GM12874 (cell line): ENCODE measurements at regions not wholly inside any gene's neighbourhood (a gene's known extent, or its start where the extent isn't known, plus 50 kb on each side); places are given as distances from the start of the nearest gene placed in this dataset.

ENCODE experiments used
- TF ChIP-seq, protein P1 (sequence below): IDR thresholded peaks from 2 replicates; pipeline ENCODE4 v1.5.1; 2011; ENCODE audit warnings: low read depth, mild to moderate bottlenecking, control low read depth, low read length, moderate library complexity; ENCODE audit not compliant: insufficient read depth

DNA sequence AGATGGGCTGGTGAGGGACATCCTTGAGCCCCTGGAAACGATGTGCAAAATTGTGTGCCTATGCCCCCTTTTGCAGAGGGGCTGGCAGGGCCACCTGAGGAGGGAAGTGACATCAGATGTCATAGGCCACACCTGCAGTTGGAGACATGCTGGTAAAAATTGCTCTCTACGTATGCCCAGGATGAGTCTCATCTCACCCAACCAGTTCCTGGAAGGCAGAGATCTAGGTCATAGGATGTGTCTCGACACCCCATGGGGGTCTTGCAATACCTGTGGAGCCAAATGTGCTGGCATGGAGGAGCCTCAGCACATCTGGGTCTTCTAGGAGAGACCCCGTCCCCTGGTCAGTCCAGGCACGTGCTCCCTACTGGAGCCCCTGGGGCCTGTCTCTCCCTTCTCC, 96.5 kb upstream of the TLE3 start:
- TF ChIP-seq, protein P1, sequence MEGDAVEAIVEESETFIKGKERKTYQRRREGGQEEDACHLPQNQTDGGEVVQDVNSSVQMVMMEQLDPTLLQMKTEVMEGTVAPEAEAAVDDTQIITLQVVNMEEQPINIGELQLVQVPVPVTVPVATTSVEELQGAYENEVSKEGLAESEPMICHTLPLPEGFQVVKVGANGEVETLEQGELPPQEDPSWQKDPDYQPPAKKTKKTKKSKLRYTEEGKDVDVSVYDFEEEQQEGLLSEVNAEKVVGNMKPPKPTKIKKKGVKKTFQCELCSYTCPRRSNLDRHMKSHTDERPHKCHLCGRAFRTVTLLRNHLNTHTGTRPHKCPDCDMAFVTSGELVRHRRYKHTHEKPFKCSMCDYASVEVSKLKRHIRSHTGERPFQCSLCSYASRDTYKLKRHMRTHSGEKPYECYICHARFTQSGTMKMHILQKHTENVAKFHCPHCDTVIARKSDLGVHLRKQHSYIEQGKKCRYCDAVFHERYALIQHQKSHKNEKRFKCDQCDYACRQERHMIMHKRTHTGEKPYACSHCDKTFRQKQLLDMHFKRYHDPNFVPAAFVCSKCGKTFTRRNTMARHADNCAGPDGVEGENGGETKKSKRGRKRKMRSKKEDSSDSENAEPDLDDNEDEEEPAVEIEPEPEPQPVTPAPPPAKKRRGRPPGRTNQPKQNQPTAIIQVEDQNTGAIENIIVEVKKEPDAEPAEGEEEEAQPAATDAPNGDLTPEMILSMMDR = no peak

DNA sequence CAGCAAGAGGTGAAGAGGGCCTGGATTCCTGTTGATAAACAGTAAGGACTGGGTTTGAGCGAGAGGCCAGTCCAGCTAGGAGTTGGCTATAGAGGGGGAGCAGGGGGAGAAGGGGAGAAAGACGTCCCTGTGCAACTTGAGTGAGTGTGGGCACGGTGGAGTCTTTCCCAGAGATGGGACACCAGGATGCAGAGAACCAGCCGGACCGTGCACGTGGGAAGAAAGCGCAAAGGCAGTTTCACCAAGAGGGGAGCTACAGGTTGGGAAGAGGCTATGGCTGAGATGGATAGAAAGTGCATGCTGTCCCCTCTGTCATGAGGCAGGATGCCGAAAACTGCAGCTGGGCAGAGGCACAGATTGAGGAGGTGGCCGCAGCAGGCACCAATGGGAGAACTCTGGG, 96.0 kb upstream of the TLE3 start:
- TF ChIP-seq, protein P1 = no peak

DNA sequence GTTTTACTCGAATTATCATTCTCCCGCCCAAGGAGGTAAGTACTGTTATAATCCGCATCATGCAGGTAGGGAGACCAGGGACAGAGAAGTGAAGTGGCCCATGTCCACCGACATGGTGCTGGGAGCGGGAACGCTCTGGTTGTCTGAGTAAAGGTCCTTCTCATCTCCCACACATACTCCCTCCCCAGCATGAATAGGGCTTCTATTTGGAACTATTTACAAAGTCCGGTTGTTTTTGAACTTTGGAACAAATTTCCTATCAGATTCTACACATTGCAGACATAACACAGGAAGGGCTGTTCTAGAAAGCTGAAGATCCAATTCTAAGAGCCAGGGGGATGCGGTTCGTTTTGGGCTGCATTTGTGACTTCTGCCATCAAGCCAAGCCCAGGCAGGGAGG, 94.8 kb upstream of the TLE3 start:
- TF ChIP-seq, protein P1 = no peak

DNA sequence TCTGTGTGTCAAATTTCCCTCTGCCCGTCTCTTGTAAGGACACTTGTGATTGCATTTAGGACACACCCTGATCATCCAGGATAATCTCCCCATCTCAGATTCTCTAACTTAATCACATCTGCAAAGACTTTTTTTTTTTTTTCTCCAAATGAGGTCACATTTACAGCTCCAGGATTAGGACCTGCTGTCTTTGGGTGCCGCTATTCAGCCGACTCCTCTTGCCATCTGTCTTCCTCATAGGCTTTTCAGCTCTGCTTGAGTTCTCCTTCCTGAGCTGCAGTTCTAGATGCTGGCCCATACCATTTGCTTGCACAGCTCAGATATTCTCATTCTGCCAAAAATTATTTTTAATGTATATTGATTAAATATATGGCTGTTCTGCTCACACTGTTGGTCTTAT, 94.3 kb upstream of the TLE3 start:
- TF ChIP-seq, protein P1 = no peak

DNA sequence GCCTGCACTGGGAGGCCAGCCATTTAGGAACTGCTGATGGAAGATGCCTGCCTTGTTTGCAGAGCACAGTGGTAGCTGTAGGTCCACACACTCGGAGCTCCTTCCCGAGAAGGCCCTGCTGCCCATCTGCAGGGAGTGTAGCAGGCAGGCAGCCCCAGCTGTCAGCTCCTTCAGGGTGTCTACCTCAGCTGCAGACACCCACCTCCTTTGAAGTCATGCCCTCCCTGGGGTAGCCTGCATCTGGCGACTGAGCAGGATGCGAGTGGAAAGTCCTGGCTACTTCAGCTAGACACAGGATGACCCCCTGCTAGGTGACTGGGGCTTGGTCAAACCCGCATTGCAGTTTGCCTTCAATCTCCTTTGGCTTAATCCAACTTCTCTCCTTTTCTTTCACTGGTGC, 93.2 kb upstream of the TLE3 start:
- TF ChIP-seq, protein P1 = no peak

DNA sequence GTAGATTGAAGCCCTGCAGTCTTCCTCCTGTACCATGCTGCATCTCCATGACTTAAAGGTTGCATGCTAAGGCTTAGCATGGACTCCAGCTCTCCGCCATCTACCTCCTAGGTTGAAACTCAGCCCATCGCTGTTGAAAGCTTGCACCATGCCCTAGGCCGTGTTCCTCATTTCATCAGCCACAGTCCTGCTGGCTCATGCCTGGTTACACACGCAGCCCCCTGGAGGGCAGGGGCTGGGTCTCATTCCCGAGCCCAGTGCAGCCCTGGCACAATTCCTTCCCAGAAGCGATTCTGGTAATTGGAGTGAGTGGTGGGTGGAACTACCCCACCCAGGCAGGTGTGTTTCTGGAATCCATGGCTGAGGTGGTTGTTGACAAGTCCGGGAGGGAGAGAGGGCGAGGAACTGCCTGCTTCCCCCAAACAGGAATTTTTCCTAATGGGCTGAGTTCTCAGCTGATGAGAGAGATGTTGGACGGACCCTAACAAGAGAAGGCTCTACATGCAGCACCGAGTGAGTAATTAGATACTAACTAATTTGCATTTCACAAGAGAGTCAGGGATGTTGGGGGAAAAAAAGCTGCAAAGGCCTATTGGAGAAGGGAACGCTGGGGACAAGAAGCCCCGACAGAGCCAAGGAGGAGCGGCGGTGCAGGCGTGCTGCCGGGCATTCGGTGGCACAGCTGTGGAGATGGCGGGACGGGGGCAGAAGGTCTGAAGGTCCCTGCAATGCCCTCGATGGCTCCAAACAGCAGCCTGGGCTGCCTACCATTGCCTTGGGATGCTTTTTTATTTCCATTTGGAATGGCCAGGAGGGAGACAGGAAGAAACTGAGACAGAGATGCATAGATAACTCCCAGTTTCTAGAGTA, 92.3 kb upstream of the TLE3 start:
- TF ChIP-seq, protein P1 = no peak

DNA sequence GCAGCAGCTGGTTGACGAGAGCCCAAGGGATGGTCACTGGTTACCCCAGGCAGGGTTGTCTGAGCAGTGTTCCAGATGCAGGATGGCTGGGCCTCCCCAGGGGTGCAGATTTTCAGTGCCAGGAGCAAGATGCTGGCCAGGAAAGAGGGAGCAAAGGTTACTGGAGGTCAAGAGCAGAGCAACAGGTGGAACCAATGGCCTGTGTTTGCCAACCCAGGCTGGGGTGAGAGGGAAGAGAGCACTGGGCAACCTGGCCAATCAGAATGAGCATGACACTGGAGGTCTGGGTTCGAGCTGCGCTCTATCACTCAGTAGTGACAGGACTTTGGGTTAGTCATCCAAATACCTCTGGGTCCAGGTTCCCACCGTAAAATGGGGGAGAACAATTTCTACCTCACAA, 90.6 kb upstream of the TLE3 start:
- TF ChIP-seq, protein P1 = no peak

DNA sequence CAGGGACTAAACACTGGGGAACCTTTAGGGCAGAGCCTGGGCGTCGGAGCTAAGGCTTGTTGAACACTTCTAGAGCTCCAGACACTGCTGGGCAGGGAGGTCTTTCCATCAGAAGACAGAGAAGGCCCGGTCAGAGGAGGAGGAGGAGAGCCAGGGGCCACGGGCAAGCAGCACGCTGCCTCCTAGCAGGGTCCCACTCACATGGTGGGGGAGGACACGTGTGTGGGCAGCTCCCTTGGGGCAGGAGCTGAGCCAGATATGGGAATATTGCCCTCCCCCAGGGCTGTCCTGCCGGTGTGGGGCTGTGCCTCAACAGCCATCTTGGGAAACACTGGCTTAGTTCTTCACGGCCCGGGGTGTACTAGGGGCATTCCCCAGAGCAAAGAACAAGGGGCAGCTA, 89.6 kb upstream of the TLE3 start:
- TF ChIP-seq, protein P1 = no peak
